ENCODE measurements at regions not wholly inside any gene's neighbourhood (a gene's known extent, or its start where the extent isn't known, plus 50 kb on each side); places are given as distances from the start of the nearest gene placed in this dataset.

- no peaks in the 10 kb centered on the region for H3K79me2 ChIP-seq (ENCODE audit: control insufficient read depth, insufficient read depth, low read length)
Observed at GRCh38 chr9:109904666-109905065, 124.7 kb downstream of the PALM2AKAP2 start.

More at GRCh38 chr9:109904666-109905065, 124.7 kb downstream of the PALM2AKAP2 start:
- Histone ChIP-seq H3K9me3 (replicated peaks; ENCODE audit: control insufficient read depth, insufficient read depth, low read length) (no peaks in the 10 kb centered on the region), H3K27me3 (ENCODE audit: control insufficient read depth in 2 of 2, insufficient read depth in 2 of 2, low read length in 2 of 2) (peaks cover 1 to 5% of the 10 kb centered on the region in 2 experiments), H3K27ac (ENCODE audit: insufficient read depth, low read depth, low read length) (no peak overlapping the region), H3K9ac (replicated peaks; ENCODE audit: extremely low read depth, insufficient read depth, low read length) (no peak overlapping the region), H3K4me1 (ENCODE audit: control insufficient read depth, extremely low read depth, insufficient read depth, low read length) (peaks cover 35% of the 10 kb centered on the region), H3K9me1 (replicated peaks; ENCODE audit: control insufficient read depth, extremely low read depth, insufficient read depth, low read length) (no peaks in the 10 kb centered on the region), H3K4me3 (replicated peaks in 1 of 3; ENCODE audit: insufficient read depth in 1 of 3, low read depth in 1 of 3, low read length in 3 of 3) (no peak overlapping the region), H3K36me3 (ENCODE audit: control insufficient read depth in 2 of 2, extremely low read depth in 1 of 2, insufficient read depth in 2 of 2, low read length in 2 of 2) (no peaks in the 10 kb centered on the region), H4K20me1 (replicated peaks; ENCODE audit: control insufficient read depth, extremely low read depth, insufficient read depth, low read length) (no peaks in the 10 kb centered on the region), H3K4me2 (ENCODE audit: insufficient read depth, low read length) (no peak overlapping the region), H2AFZ (ENCODE audit: low read depth, low read length) (no peak overlapping the region)
- ChIA-PET CTCF (interaction anchor here (0.8 to 5.3 kb wide), 19 partner anchors 8 to 315 kb away, joined by 3 to 117 read pairs (median 10); no protein-coding TSS in a partner anchor), POLR2A (no interaction called here)
- TF ChIP-seq, protein P1, sequence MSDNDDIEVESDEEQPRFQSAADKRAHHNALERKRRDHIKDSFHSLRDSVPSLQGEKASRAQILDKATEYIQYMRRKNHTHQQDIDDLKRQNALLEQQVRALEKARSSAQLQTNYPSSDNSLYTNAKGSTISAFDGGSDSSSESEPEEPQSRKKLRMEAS (IDR thresholded peaks at IDR 0.05; ENCODE audit: insufficient read depth, insufficient read length): no peak
- TF ChIP-seq, protein P2, sequence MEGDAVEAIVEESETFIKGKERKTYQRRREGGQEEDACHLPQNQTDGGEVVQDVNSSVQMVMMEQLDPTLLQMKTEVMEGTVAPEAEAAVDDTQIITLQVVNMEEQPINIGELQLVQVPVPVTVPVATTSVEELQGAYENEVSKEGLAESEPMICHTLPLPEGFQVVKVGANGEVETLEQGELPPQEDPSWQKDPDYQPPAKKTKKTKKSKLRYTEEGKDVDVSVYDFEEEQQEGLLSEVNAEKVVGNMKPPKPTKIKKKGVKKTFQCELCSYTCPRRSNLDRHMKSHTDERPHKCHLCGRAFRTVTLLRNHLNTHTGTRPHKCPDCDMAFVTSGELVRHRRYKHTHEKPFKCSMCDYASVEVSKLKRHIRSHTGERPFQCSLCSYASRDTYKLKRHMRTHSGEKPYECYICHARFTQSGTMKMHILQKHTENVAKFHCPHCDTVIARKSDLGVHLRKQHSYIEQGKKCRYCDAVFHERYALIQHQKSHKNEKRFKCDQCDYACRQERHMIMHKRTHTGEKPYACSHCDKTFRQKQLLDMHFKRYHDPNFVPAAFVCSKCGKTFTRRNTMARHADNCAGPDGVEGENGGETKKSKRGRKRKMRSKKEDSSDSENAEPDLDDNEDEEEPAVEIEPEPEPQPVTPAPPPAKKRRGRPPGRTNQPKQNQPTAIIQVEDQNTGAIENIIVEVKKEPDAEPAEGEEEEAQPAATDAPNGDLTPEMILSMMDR (IDR thresholded peaks at IDR 0.05; ENCODE audit: extremely low read depth in 1 of 2, insufficient read depth in 1 of 2, low read depth in 1 of 2, low read length in 2 of 2): no peak
- TF ChIP-seq MYC (IDR thresholded peaks at IDR 0.05; ENCODE audit: low read depth, low read length) (no peak), POLR2AphosphoS5 (IDR thresholded peaks at IDR 0.05; ENCODE audit: insufficient read depth, low read depth, low read length) (no peak), POLR2A (IDR thresholded peaks at IDR 0.05; ENCODE audit: low read depth, low read length) (no peak), FOS (IDR thresholded peaks at IDR 0.05; ENCODE audit: borderline replicate concordance, insufficient read depth, low read length) (no peak), JUN (IDR thresholded peaks at IDR 0.05; ENCODE audit: borderline replicate concordance, insufficient read depth, insufficient read length, low read depth) (no peak), GATA2 (IDR thresholded peaks at IDR 0.05; ENCODE audit: insufficient read depth, insufficient read length, low read depth, low read length) (no peak), EZH2 (IDR thresholded peaks at IDR 0.05; ENCODE audit: borderline replicate concordance, low read depth, low read length, severe bottlenecking) (no peak)
- no peak for FAIRE-seq
- BruUV-seq (replicated peaks): no TSS peak
- DNase-seq (ENCODE audit: low read depth, low spot score): no peak
- intact Hi-C loops (cut with micrococcal nuclease): no loop called here
- dilution Hi-C loops (cut with MboI; ENCODE audit: extremely low pct_ligation_motif_present, low sequenced_read_pairs): loop anchor here (10.0 to 25.0 kb wide), 2 partner anchors 160 to 258 kb away; no protein-coding TSS in a partner anchor

Data from endothelial cell of umbilical vein (primary cell).